NCI-H1105 treated with DMSO at 0.1 percent for 48 hours (cell line): ENCODE measurements at regions not wholly inside any gene's neighbourhood (a gene's known extent, or its start where the extent isn't known, plus 50 kb on each side); places are given as distances from the start of the nearest gene placed in this dataset.
"Not testable (repeated sequence)": the region's sequence is repeated elsewhere in the genome, so short reads cannot be mapped to it uniquely, and the experiment has no call there.

Experiments
- DNase-seq: peaks from one replicate; lab custom pipeline; 2025; lab: John Stamatoyannopoulos, UW

- DNase-seq: no peak
These were observed 74.6 kb downstream of the AASDHPPT start for GRCh38 chr11:106152013-106152412.

GRCh38 chr11:106152824-106153223 is 75.4 kb downstream of the AASDHPPT start:
- DNase-seq: no peak

GRCh38 chr11:106156290-106156937 is 79.0 kb downstream of the AASDHPPT start:
- peak; percentile 36 for DNase-seq

GRCh38 chr11:106158406-106158805 is 80.9 kb downstream of the AASDHPPT start:
- no peak for DNase-seq

GRCh38 chr11:106159836-106160235 is 82.4 kb downstream of the AASDHPPT start:
- no peak for DNase-seq

- DNase-seq: no peak
These were observed 83.0 kb downstream of the AASDHPPT start for GRCh38 chr11:106160494-106160893.

- DNase-seq: no peak
These were observed 84.5 kb downstream of the AASDHPPT start for GRCh38 chr11:106161775-106162634.

- DNase-seq: no peak
These were observed 89.6 kb downstream of the AASDHPPT start for GRCh38 chr11:106167085-106167484.

GRCh38 chr11:106172386-106172991 is 95.0 kb downstream of the AASDHPPT start:
- no peak for DNase-seq

- DNase-seq: no peak
These were observed 95.8 kb downstream of the AASDHPPT start for GRCh38 chr11:106173291-106173690.

- DNase-seq: not testable (repeated sequence)
These were observed 96.5 kb downstream of the AASDHPPT start for GRCh38 chr11:106174003-106174402.

GRCh38 chr11:106176817-106177216 is 99.4 kb downstream of the AASDHPPT start:
- no peak for DNase-seq

- DNase-seq: no peak
These were observed 99.8 kb downstream of the AASDHPPT start for GRCh38 chr11:106177311-106177710.

- DNase-seq: no peak
These were observed 100.9 kb downstream of the AASDHPPT start for GRCh38 chr11:106178361-106178760.

- DNase-seq: no peak
These were observed 101.6 kb downstream of the AASDHPPT start for GRCh38 chr11:106179048-106179447.

- no peak for DNase-seq
These were observed 109.2 kb downstream of the AASDHPPT start for GRCh38 chr11:106186630-106187029.

GRCh38 chr11:106187860-106188456 is 110.5 kb downstream of the AASDHPPT start:
- DNase-seq: no peak

- DNase-seq: no peak
These were observed 116.5 kb downstream of the AASDHPPT start for GRCh38 chr11:106193956-106194355.

- DNase-seq: no peak
These were observed 120.0 kb downstream of the AASDHPPT start for GRCh38 chr11:106197438-106197837.

GRCh38 chr11:106202935-106203620 is 125.6 kb downstream of the AASDHPPT start:
- no peak for DNase-seq

- DNase-seq: no peak
These were observed 131.3 kb downstream of the AASDHPPT start for GRCh38 chr11:106208760-106209159.

GRCh38 chr11:106212081-106212480 is 134.6 kb downstream of the AASDHPPT start:
- no peak for DNase-seq
